ENCODE measurements at regions not wholly inside any gene's neighbourhood (a gene's known extent, or its start where the extent isn't known, plus 50 kb on each side); places are given as distances from the start of the nearest gene placed in this dataset.
"Not testable (repeated sequence)": the region's sequence is repeated elsewhere in the genome, so short reads cannot be mapped to it uniquely, and the experiment has no call there.

DNA sequence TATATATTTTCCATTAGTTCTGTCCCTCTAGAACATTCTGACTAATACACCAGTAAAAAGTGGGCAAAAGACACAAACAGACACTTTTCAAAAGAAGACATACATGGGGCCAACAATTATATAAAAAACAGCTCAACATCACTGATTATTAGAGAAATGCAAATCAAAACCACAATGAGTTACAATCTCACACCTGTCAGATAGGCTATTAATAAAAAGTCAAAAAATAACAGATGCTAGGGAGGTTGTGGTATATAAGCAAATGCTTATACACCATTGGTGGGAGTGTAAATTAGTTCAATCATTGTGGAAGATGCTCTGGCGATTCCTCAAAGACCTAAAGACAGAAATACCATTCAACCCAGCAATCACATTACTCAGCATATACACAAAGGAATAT, 1707.8 kb downstream of the GRIK2 start:
- no peak for DNase-seq

DNA sequence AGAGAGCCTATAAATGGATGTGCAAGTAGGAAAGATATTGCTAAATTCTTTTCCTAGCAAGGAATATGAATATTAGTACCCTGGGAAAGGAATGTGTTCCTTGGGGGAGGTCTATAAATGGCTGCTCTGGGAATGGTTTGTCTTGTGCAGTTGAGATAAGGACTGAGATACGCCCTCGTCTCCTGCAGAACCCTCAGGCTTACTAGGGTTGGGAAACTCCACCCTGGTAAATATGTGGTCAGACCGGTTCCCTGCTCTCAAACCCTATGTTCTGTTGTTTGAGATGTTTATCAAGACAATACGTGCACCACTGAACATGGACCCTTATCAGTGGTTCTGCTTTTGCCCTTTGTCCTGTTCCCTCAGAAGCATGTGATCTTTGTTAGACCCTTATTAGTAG, 1698.9 kb downstream of the GRIK2 start:
- not testable (repeated sequence) for DNase-seq

DNA sequence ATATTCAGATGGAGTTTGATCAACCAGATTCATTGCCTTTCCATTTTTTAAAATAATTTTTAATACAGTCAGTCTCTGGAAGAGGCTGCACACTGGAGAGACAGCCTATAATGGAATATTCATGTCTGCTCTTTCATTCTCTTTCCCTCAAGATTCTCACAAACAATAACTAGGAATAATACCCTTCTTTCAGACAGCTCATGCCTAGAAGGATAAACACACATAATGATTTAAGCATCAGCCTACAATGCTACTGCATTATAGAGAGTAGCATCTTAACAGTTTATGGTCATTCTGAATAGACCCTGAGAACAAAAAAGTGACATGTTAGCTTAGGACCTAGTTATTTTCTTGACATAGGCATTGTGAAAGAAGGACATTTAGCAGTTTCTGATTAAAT, 1692.3 kb downstream of the GRIK2 start:
- DNase-seq, result no peak

DNA sequence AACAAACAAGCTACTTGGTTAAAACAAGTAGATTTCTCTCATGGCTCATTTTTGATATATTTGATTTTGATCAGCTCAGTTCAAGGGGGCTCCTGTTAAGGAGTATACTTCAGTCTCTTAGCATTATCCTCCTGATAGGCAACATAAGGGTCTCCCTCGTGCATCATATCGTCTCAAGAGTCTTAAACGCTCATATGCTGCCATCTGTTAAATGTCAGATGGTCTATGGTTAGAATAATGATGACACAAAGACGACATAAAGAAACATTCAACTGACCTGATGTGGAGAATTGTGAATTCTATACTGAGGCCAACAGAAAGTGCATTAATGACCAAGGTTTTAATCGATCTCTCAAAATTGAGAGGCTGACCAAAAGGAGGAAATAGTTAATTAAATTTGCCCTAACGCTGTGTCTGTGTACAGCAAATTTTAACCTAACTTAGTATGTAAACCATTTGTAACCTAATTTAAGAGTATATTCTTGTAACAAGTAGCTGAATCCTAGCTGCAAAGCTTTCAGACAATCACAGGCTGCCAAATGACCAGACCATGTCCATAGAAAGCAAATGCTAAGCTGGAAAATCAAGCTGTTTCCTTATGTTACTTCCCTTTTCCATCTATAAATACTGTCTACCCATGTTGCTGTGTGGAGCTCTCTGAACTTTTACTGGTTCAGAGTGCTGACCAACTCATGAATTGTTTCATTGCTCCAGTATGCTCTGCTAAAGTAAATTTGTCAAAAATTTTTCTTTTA, 1688.5 kb downstream of the GRIK2 start:
- DNase-seq, result no peak

DNA sequence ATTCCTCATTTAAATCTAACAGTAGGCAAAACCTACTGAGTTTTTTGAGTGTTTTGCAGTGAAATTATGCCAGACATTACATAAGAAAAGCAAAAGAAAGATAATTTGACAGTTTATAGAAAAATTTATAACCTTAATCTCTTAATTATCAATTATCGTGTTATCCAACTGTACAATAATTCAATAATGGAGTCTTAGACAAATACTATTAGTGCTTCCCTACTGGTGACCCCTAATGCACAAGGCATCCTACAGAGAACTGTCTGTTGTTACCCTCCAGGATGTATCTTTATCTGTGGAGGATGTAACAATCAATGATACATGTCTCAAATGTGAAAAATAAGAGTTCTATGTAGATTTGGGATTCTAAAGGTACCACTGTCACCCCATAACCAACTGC, 1687.6 kb downstream of the GRIK2 start:
- no peak for DNase-seq

DNA sequence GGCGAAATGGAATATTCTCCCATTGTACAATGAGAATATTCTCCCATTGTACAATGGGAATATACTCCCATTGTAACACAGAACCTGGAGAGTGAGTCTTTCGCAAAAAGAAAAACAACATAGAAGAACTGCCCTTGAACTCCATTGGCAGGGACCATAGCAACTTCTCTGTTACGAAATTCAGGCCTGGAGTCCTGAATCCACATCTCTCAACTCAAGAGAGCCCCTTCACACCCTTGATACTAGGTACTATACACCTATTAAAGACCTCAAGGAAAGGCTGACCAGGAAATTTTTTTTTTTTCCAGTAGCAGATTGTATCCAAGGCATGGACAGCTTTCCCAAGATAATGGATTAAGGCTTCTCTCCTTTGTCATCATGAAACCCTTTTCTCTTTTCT, 1687.0 kb downstream of the GRIK2 start:
- DNase-seq, result no peak

GRCh38 chr6:103079867-103080266, 1686.4 kb downstream of the GRIK2 start:
- no peak for DNase-seq

DNA sequence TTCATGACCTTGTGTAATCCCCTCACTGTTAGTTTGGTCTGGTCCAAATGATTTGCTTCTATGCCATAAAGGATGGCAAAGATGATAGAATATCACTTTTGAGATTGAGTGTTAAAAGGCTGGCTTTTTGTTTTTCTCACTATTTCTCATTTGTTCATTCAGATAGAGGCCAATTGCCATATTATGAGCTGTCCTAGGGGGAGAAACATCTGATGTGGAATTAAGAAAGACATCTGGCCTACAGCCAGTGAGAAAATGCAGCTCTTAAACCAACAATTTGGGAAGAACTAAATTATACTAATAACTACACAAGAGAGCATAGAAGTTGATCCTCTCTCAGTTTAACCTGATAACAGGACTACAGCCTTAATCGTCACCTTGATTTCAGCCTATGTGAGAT, 1668.6 kb downstream of the GRIK2 start:
- DNase-seq, result no peak

- DNase-seq, result no peak
Measured at GRCh38 chr6:103047567-103047966, 1654.1 kb downstream of the GRIK2 start.

GRCh38 chr6:103042336-103042735, 1648.8 kb downstream of the GRIK2 start:
- DNase-seq, result no peak

DNA sequence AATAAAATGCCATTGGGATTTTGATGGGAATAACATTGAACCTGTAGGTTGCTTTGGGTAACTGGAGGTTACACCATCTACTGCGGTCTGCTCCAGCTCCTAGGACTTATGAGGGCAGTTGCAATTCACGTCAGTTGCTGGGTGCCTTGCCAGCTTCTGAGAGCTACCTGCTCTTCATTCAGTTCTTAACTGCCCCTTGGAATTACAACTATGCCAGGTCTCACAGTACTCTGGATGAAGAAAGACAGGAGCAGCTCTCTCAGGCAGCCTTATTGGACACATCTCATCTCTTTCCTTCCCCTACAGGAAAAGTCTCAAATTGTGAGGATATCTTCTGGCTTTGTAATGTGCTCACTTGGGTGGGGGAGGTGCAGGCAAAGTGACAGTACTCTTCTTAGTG, 1643.3 kb downstream of the GRIK2 start:
- no peak for DNase-seq

- no peak for DNase-seq
Measured at GRCh38 chr6:103027271-103027931, 1633.9 kb downstream of the GRIK2 start.

DNA sequence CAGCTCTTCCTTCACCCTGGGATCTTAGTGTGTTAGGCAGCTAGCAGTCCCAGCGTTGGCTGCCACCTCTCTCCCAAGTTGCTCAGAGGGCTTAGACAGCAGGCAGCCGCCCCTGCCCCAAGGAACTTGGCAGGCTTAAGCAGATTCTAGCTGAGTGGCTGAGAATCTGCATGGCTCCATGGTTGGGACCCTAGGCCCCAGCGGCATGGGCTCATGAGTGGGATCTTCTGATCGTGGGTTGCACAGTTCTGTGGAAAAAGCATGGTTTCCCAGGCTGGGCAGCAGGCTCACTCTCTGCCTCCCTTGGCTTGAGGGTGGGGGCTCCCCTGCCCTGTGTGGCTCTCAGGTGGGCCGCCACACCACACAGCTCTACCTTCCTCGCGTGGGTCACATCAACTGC, 1624.9 kb downstream of the GRIK2 start:
- DNase-seq, result no peak

DNA sequence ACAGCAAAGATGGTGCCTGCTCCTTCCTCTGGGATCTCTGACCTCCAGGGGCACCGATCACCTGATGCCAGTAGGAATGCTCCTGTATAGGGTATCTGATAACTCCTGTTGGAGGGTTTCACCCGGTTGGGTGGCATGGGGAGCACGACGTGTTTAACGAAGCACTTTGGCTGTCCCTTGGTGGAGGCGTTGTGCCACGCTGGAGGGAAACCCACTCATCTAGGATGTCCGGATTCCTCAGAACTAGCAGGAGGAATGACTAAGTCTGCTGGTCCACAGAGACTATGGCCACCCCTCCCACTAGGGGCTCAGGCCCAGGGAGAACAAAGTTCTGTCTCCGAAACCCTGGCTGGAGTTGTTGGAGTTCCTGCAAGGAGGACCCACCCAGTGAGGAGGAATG, 1624.4 kb downstream of the GRIK2 start:
- DNase-seq, result no peak

DNA sequence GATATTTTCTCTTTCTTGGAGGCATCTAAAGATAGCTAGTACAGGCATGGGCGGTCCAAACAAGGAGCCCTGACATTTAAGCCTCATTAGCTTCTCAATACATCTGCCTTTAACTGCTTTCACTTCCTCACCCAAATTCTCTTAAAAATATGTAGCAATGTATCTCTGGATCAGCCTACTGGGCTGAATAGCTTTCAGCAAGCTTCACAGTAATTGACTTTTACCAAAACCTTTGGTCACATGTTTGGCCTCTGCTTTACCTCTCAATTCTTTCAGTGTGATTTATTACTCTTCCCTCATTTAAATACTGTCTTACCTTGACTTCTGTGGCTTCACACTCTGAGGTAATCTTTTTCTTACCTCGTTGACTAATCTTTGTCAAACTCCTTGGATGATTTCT, 1618.1 kb downstream of the GRIK2 start:
- DNase-seq, result no peak

DNA sequence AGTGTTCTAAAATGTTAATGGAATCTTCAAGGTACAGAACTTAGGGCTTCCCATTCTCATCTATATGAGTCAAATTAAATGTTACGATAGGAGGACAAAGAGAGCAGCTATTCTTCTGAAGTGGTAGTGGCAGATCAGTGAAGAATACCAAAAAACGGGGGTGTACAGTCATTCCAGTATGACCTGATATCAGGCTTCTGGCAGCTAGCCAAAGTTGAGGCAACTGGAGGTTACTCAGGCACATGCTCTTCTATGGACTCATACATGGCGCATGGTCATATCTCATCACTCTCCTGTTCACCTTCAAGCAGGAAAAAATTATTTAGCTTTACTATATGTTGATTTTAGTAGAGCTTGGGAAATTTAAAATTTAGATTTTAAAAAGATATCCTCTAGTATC, 1608.8 kb downstream of the GRIK2 start:
- no peak for DNase-seq

DNA sequence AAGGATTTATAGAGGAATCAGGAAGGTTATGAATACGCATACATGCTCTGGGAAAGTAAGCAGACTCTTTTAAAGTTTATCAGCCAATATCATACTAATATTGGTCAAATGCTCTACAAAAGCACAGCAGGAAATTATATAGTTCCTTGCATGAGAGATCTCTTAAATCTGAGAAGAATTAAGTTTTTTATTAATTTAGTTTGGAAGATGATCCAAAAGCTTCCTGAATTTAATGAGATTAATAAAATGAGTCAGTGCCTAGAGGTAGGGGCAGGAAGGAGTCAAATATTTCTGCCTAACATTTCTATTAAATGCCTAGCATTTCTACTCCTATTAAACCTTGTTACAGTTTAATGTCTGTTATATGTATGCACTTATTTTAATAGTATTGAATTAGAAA, 1608.2 kb downstream of the GRIK2 start:
- no peak for DNase-seq

GRCh38 chr6:103000688-103001087, 1607.2 kb downstream of the GRIK2 start:
- no peak for DNase-seq

GRCh38 chr6:102995491-102995890, 1602.0 kb downstream of the GRIK2 start:
- DNase-seq, result no peak

- DNase-seq, result no peak
Measured at GRCh38 chr6:102994866-102995265, 1601.4 kb downstream of the GRIK2 start.

GRCh38 chr6:102986086-102986485, 1592.6 kb downstream of the GRIK2 start:
- DNase-seq, result no peak

- DNase-seq, result no peak
Measured at GRCh38 chr6:102984357-102984756, 1590.8 kb downstream of the GRIK2 start.

GRCh38 chr6:102981490-102982015, 1588.0 kb downstream of the GRIK2 start:
- DNase-seq, result no peak

DNA sequence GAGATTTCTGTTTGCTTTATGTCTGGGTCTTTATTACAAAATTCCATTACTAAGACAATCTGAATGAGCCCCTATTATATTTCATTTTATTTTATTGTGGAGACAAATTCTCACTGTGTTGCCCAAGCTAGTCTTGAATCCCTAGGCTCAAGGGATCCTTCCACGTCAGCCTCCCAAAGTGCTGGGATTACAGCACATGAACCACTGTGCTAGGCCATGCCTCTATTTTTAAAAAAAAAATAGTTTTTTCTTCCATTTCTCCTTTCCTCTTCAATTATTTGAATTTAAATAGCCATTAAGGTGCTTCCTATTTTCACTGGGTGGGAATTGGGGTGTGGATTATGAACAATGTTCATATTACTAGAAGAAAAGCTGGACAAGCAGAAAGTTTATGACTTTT, 1587.4 kb downstream of the GRIK2 start:
- no peak for DNase-seq

DNA sequence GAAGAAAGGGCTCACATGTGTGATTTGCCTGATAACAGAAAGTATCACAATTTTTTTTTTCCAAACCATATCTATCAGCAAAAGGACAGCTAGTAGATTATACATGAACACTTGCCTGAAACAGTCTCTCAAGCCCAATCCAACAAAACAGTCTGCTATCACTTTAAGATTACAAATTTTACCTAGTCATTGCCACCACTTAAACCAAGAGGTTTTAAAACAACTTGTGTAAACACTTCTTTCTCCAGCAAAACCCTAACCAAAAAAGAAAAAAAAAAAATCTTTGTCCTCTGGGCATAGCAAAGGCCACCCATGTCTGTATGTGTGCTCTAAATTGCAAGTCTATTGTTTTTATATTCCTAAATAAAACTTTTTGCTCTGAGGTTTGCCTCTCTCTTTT, 1568.4 kb downstream of the GRIK2 start:
- no peak for DNase-seq
